Kidney epithelial cell (primary cell): ENCODE measurements at regions not wholly inside any gene's neighbourhood (a gene's known extent, or its start where the extent isn't known, plus 50 kb on each side); places are given as distances from the start of the nearest gene placed in this dataset.

ENCODE experiments used
- DNase-seq: peaks from one replicate; pipeline ENCODE4 v3.0.0-alpha.2; 2010; ENCODE audit warnings: low read depth
- H3K27me3 ChIP-seq: 2 replicates; pipeline ENCODE4 v1.6.0; 2011; ENCODE audit warnings: low read length; ENCODE audit not compliant: control insufficient read depth, insufficient read depth
- H3K36me3 ChIP-seq: 2 replicates; pipeline ENCODE4 v1.5.1; 2011; ENCODE audit warnings: low read length; ENCODE audit not compliant: control insufficient read depth, insufficient read depth
- H3K4me3 ChIP-seq: 2 replicates; pipeline ENCODE4 v1.5.1; 2011; ENCODE audit warnings: low read depth, mild to moderate bottlenecking, control low read depth, low read length
- CTCF ChIP-seq: IDR thresholded peaks from 2 replicates; pipeline ENCODE4 v1.5.1; 2011; ENCODE audit warnings: mild to moderate bottlenecking, moderate library complexity, low read length, control low read depth, inconsistent platforms; ENCODE audit not compliant: insufficient read depth, poor library complexity, severe bottlenecking

GRCh38 chr5:15346738-15347137 is 153.2 kb upstream of the FBXL7 start:
- no peak for TF ChIP-seq CTCF
- DNase-seq: no peak
- no peak overlapping the region for H3K4me3 ChIP-seq
- H3K27me3 ChIP-seq: no peaks in the 10 kb centered on the region
- no peaks in the 10 kb centered on the region for H3K36me3 ChIP-seq

DNA sequence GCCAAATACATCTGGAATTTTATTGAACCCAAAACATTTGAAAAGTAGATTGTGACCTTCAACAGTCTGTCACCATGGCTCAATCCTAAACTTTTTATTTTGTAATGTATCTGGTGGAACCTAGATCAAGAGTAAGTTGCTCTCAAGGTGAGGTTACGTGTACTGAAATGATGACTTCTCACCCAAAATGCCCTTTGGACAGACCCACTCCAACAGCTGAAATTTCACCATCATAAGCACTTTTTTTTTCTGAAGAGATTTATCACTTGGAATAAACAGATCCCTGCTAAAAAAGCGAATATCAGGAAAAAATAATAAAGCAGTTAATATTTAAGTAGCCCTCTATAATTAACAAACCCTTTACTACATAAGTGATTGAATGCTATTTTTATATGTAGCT is 155.0 kb upstream of the FBXL7 start:
- no peaks in the 10 kb centered on the region for H3K27me3 ChIP-seq
- TF ChIP-seq CTCF: no peak

GRCh38 chr5:15338546-15338945 is 161.4 kb upstream of the FBXL7 start:
- Histone ChIP-seq H3K36me3 (no peaks in the 10 kb centered on the region), H3K27me3 (no peaks in the 10 kb centered on the region), H3K4me3 (no peak overlapping the region)
- no peak for TF ChIP-seq CTCF
- no peak for DNase-seq

More for the DNA sequence above, 155.0 kb upstream of the FBXL7 start:
- no peak overlapping the region for H3K4me3 ChIP-seq
- no peak for DNase-seq
- no peaks in the 10 kb centered on the region for H3K36me3 ChIP-seq

- no peak for TF ChIP-seq CTCF
- Histone ChIP-seq H3K4me3 (no peak overlapping the region), H3K27me3 (no peaks in the 10 kb centered on the region), H3K36me3 (no peaks in the 10 kb centered on the region)
- no peak for DNase-seq
These were observed 165.3 kb upstream of the FBXL7 start for GRCh38 chr5:15334551-15335266.

- Histone ChIP-seq H3K4me3 (no peak overlapping the region), H3K36me3 (no peaks in the 10 kb centered on the region), H3K27me3 (no peaks in the 10 kb centered on the region)
- DNase-seq: no peak
- TF ChIP-seq CTCF: no peak
These were observed 166.9 kb upstream of the FBXL7 start for GRCh38 chr5:15333091-15333490.

DNA sequence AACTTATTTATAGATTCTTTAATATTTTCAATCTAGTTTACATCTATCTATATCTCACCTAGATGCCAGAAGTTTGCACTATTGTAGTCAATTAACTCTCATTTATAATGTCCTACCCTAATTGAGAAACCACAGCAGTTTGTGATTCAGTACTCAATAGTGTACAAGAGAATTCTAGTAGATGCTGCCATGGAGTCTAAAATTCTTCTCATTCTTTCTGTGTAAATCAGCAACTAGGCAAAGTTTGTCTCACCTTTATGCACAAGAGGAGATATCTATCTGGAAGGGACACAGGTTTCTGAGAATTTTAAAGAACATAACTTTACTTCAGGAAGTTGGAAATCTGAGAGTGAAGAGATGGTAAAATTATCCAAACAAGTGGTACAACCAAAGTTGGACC is 173.0 kb upstream of the FBXL7 start:
- no peak for DNase-seq
- TF ChIP-seq CTCF: no peak
- H3K27me3 ChIP-seq: no peaks in the 10 kb centered on the region
- no peaks in the 10 kb centered on the region for H3K36me3 ChIP-seq
- no peak overlapping the region for H3K4me3 ChIP-seq
